Fibroblast of lung (primary cell): ENCODE measurements at regions not wholly inside any gene's neighbourhood (a gene's known extent, or its start where the extent isn't known, plus 50 kb on each side); places are given as distances from the start of the nearest gene placed in this dataset.

ENCODE experiments used
- DNase-seq, 2 donors: peaks; one replicate each; pipeline versions ENCODE4 v3.0.0 to v3.0.0-alpha.2; 2010; ENCODE audit warnings: low read depth in 2 of 2
- H2AFZ ChIP-seq: 2 replicates; pipeline ENCODE4 v1.5.1; 2012; ENCODE audit warnings: low read length, control low read depth, inconsistent platforms
- H3K27ac ChIP-seq: 2 replicates; pipeline ENCODE4 v1.5.1; 2011; ENCODE audit warnings: low read length, control low read depth; ENCODE audit not compliant: insufficient read depth
- H3K27me3 ChIP-seq: 2 replicates; pipeline ENCODE4 v1.5.1; 2011; ENCODE audit warnings: mild to moderate bottlenecking, low read length; ENCODE audit not compliant: control insufficient read depth, insufficient read depth
- H3K36me3 ChIP-seq: 2 replicates; pipeline ENCODE4 v1.5.1; 2011; ENCODE audit warnings: low read length; ENCODE audit not compliant: control insufficient read depth, insufficient read depth
- H3K4me1 ChIP-seq: 2 replicates; pipeline ENCODE4 v1.5.1; 2011; ENCODE audit warnings: low read length; ENCODE audit not compliant: control insufficient read depth, insufficient read depth; ENCODE audit errors: extremely low read depth
- H3K4me2 ChIP-seq: 2 replicates; pipeline ENCODE4 v1.5.1; 2011; ENCODE audit warnings: low read length, control low read depth; ENCODE audit not compliant: insufficient read depth; ENCODE audit errors: extremely low read depth
- H3K4me3 ChIP-seq, 4 experiments: fragments of 200-600 bp in 1 of 4; sonication (generic) in 1 of 4; replicated peaks in 1 of 4; 2 replicates each; pipeline ENCODE4 v1.5.1; 2011 to 2016; ENCODE audit warnings: low read length in 4 of 4, low read depth in 3 of 4, mild to moderate bottlenecking in 3 of 4, control low read depth in 2 of 4, inconsistent platforms in 1 of 4, mixed read lengths in 1 of 4; ENCODE audit not compliant: insufficient read depth in 1 of 4; ENCODE audit errors: control extremely low read depth in 1 of 4
- H3K79me2 ChIP-seq: 2 replicates; pipeline ENCODE4 v1.5.1; 2012; ENCODE audit warnings: mild to moderate bottlenecking, low read length, inconsistent platforms; ENCODE audit not compliant: control insufficient read depth, insufficient read depth
- H3K9ac ChIP-seq: 2 replicates; pipeline ENCODE4 v1.5.1; 2011; ENCODE audit warnings: mild to moderate bottlenecking, low read length, control low read depth; ENCODE audit not compliant: insufficient read depth
- H3K9me3 ChIP-seq: 2 replicates; pipeline ENCODE4 v1.5.1; 2012; ENCODE audit warnings: low read depth, low read length; ENCODE audit not compliant: control insufficient read depth, insufficient read depth
- H4K20me1 ChIP-seq: 2 replicates; pipeline ENCODE4 v1.5.1; 2011; ENCODE audit warnings: low read length; ENCODE audit not compliant: control insufficient read depth, insufficient read depth; ENCODE audit errors: extremely low read depth
- CTCF ChIP-seq, 2 donors: IDR thresholded peaks in 1 of 2; conservative IDR thresholded peaks in 1 of 2; 1 replicate in 1 of 2; 2 replicates in 1 of 2; pipeline ENCODE4 v1.5.1; 2011 to 2012; ENCODE audit warnings: low read length in 2 of 2, control low read depth in 1 of 2, inconsistent platforms in 1 of 2, low read depth in 1 of 2, mild to moderate bottlenecking in 1 of 2
- EZH2 ChIP-seq: IDR thresholded peaks from 2 replicates; pipeline ENCODE4 v1.5.1; 2012; ENCODE audit warnings: low read length, control low read depth, mild to moderate bottlenecking; ENCODE audit errors: missing control alignments

GRCh38 chr12:97899956-97900355 lies 437.4 kb downstream of the RMST start:
- no peaks in the 10 kb centered on the region for H3K4me1 ChIP-seq

GRCh38 chr12:97903356-97903755 lies 440.8 kb downstream of the RMST start:
- Histone ChIP-seq H3K27me3 (no peaks in the 10 kb centered on the region), H3K9ac (no peak overlapping the region), H3K36me3 (no peaks in the 10 kb centered on the region), H3K79me2 (no peaks in the 10 kb centered on the region), H2AFZ (no peak overlapping the region), H3K27ac (no peak overlapping the region), H3K4me3 (no peak overlapping the region), H3K9me3 (no peaks in the 10 kb centered on the region), H3K4me2 (no peak overlapping the region), H3K4me1 (no peaks in the 10 kb centered on the region), H4K20me1 (no peaks in the 10 kb centered on the region)
- no peak for DNase-seq
- no peak for TF ChIP-seq EZH2
- no peak for TF ChIP-seq CTCF (conservative IDR thresholded peaks at IDR 0.05 in 1 of 2, IDR thresholded peaks at IDR 0.05 in 1 of 2; ENCODE audit: low read depth in 1 of 2, low read length in 2 of 2)

More at GRCh38 chr12:97899956-97900355, 437.4 kb downstream of the RMST start:
- Histone ChIP-seq H4K20me1 (no peaks in the 10 kb centered on the region), H3K27ac (no peak overlapping the region), H3K9me3 (no peaks in the 10 kb centered on the region), H2AFZ (no peak overlapping the region), H3K27me3 (no peaks in the 10 kb centered on the region), H3K4me3 (no peak overlapping the region), H3K79me2 (no peaks in the 10 kb centered on the region), H3K4me2 (no peak overlapping the region), H3K36me3 (no peaks in the 10 kb centered on the region), H3K9ac (no peak overlapping the region)
- TF ChIP-seq CTCF (conservative IDR thresholded peaks at IDR 0.05 in 1 of 2, IDR thresholded peaks at IDR 0.05 in 1 of 2; ENCODE audit: low read depth in 1 of 2, low read length in 2 of 2) (no peak), EZH2 (no peak)
- DNase-seq: no peak

GRCh38 chr12:97907504-97907903 lies 444.9 kb downstream of the RMST start:
- TF ChIP-seq CTCF (conservative IDR thresholded peaks at IDR 0.05 in 1 of 2, IDR thresholded peaks at IDR 0.05 in 1 of 2; ENCODE audit: low read depth in 1 of 2, low read length in 2 of 2) (no peak), EZH2 (no peak)
- Histone ChIP-seq H3K4me3 (no peak overlapping the region), H3K9ac (no peak overlapping the region), H2AFZ (no peak overlapping the region), H3K27ac (no peak overlapping the region), H3K9me3 (no peaks in the 10 kb centered on the region), H3K79me2 (no peaks in the 10 kb centered on the region), H3K36me3 (no peaks in the 10 kb centered on the region), H3K4me2 (no peak overlapping the region), H3K4me1 (no peaks in the 10 kb centered on the region), H3K27me3 (no peaks in the 10 kb centered on the region), H4K20me1 (no peaks in the 10 kb centered on the region)
- no peak for DNase-seq
